ENCODE measurements at regions not wholly inside any gene's neighbourhood (a gene's known extent, or its start where the extent isn't known, plus 50 kb on each side); places are given as distances from the start of the nearest gene placed in this dataset.

DNA sequence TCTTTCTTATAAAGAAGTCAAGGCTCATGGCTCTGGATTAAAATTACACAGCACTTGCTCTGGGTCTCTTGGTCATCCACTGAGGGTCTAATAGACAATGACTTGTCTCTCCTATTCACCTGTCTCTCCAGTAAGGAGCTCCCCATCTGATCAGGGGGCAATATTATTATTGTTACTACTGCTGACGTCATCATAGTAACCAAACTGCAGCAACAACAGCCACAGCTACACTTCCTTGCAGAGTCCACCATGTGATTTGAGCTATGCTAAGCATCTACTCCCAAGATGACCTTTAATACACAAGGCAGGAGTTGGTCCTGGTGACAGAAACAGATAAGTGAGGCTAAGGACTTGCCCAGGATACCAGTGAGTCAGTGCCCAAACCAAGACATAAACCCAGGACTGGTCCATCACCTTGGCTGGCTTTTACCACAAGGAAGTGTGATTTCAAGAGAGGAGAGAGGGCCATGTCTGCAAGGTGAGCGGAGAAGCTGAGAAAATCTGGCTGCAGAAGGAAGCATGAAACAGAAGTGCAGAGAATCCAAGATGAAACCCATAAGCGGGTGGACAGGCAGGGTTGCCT lies 602.5 kb downstream of the PTPRU start:
- no peak for DNase-seq

DNA sequence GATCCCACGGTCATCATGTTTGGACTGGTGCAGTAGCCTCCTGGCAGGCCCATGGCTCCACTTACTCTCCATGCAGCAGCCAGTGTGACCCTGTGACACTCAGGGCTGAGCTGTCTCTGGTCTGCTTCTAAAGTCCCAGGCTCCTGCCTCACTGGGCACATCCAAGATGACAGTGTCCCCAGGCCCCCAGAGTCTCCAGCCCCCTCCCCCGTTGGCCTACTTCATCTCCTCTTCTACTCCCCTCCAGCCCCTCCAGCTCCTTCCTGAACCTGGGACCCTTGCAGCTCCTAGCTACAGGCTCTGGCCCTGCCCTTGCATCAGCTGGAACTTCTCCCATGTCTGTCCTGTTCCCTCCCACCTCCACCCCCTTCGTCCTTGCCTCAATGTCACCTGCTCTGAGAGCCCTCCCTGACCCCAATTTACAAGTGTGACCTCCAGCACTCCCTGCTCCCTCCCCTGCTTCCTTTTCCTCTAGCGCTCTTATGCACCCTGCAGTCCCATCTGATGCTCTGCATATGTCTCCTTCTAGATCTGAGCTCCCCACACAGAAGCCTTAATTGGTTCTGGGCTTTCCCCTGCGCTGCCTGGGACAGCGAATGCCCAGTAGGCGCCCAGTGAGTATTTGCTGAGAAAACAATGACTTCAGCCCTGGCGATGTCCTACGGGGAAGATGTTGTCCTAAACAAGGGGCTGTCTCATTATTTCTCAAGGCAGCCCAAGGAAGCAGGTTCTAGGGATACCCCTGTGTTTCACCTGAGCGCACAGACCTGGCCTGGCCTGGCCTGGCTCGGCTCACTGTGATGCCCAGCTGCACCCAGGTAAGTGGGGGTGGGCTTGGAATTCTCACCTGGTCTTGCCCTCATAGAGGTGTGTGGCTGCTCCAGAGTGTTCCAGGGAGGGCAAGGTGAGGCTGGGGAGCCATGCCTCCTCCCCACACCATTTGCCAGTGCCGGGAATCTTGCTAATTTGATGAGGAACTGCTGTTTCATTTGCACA lies 600.6 kb downstream of the PTPRU start:
- DNase-seq: no peak

DNA sequence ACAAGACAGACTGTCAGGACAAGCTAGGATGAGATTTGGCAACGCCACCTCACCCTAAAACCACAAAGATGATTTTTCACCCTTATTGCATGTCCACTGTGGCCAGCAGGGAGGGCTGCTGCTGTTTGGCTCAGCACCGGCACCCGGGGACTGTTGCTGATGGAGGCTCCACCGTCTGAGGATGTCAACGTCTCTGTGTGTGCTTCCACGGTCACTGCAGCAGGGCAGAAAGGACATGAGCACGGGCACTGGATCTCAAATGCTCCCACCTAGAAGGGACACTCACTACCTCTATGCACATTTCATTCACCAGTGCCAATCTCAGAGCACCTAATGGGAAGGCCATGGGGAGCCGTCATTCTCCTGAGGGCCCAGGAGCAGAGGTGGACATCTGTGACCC lies 599.6 kb downstream of the PTPRU start:
- DNase-seq: no peak

DNA sequence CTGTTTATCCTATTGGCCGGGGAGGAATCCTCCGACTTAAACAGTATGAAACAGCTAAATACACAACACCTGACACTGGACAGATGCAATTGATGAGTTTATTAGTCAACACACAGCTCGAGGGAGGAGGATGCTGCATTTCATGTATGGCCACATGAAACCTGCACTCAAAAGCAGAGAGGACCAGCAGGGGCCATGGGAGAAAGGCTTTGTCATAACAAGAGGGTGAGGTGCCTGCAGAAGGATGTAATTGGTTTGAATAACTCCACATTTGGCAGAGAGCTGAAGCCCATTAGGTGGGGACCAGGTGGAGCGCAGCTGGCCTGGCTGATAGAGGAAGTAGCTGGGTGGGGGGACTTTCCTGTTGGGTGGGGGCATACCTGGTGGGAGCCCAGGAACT lies 599.1 kb downstream of the PTPRU start:
- no peak for DNase-seq

DNA sequence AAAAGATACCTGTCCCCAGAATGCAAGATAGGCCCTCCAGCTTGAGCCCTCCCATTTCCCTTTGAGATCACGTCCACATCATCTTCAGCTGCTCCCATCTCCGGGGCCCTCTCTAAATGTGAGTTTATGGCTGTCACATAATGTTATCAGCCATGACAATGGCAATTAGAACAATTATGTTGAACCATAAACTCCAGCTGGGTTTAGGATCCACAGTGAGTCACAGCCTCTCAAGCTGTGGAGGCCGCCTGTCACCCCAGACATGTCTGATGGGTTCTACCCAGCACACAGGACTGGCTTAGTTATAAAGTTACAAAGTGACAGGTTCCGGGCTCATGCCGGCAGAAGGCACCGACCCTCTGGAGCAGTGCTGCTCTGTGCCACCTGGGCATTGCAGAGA lies 597.3 kb downstream of the PTPRU start:
- no peak for DNase-seq

DNA sequence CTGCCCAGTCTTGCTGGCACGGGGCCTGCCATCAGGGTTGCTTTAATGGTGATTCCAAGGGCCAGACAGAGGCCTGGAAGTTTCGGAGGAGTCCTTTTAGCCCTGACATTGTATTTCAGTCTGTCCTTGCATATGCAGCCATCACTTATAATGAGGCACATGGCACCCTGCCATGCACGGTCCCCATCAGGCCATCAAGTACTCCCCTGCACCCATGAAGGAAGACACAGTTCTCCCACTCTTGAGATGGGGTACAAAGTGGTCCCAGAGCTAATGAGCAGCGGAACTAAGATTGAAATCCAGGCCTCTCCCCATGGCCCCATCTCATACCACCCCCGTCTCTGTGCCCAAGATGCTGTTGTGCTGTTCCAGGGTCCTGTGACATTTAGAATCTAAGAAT lies 596.6 kb downstream of the PTPRU start:
- DNase-seq: no peak

DNA sequence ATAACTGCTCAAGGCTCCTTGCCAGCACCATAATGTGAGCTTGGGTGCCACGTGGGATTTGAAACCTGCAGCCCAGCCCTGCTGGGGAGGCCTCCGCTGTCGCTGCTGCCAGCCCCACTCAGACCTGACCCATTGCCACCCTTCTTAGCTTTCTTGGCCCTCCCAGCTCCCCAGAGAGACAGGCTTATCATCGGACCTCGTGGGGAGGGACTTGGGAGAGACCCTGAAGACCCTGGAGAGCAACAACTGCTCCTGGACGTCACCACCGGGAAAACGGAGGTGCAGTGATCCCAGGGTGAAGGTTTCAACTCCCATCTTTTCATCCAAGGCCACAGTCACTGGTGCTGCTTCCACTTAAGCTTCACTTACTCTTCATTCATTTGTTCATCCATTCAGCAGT lies 596.1 kb downstream of the PTPRU start:
- no peak for DNase-seq

DNA sequence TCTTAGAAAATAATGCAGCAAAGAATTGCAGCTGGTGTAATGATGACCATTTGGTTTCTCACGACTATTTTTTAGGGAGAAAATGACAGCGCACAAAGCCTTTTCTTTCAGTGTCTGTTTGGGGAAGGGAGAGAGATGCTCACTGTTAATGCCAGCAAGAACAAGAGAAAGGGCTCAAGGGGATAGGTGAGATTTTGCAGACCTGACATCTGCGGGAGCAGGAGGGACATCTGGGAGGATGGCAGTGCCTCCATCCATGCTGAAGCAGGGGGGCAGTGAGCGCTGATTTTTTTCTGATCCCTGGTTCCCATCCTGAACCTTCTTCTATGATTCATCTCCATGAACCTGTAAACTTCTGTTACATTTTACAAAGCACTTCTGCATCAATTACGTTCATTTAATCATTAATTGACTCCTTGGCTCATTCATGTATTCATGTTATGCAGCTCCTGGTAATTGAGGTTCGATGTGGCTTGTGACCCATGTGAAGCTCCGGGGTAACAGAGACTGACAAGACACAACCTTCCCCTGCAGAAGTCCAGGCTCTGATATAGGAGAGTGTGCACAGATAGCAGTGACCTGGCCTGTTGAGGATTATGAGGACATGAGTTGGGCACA lies 595.3 kb downstream of the PTPRU start:
- no peak for DNase-seq

DNA sequence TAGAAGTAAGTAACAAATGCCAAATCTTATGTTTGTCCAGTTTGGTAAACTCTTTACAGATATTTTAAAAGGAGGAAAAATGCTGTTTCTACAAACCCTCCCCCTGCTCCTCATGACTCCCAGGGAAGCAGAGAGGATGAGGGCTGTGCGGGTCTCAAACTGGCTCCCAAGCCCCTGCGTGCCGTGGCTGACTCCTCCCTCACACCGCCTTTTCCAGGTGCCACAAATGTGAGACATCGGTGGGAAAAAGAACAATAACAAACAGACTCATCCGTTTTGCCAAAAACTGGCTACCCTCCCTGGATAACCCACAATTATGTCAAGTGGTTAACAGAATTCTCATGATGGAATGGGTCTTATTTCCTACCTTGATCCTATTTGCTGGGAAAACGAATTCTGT lies 594.6 kb downstream of the PTPRU start:
- no peak for DNase-seq

DNA sequence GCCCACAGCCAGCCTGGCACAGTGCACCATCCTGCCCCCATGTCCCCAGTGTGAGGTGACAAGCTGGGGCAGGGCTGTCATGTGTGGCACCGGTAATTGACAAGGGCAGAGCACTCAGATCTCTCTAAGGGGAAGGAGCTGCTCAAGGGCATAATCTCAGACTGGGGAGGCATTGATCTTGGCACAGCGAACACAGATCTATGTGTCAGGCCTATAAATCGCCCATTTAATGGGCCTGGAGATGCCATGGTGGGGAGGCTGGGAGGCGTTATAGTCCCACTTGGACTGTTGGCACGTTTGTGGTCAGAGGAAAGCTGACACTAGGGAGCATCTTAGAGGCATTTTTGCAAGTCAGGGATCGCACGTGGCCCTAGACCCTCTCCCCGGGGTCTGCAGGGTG lies 594.1 kb downstream of the PTPRU start:
- no peak for DNase-seq

DNA sequence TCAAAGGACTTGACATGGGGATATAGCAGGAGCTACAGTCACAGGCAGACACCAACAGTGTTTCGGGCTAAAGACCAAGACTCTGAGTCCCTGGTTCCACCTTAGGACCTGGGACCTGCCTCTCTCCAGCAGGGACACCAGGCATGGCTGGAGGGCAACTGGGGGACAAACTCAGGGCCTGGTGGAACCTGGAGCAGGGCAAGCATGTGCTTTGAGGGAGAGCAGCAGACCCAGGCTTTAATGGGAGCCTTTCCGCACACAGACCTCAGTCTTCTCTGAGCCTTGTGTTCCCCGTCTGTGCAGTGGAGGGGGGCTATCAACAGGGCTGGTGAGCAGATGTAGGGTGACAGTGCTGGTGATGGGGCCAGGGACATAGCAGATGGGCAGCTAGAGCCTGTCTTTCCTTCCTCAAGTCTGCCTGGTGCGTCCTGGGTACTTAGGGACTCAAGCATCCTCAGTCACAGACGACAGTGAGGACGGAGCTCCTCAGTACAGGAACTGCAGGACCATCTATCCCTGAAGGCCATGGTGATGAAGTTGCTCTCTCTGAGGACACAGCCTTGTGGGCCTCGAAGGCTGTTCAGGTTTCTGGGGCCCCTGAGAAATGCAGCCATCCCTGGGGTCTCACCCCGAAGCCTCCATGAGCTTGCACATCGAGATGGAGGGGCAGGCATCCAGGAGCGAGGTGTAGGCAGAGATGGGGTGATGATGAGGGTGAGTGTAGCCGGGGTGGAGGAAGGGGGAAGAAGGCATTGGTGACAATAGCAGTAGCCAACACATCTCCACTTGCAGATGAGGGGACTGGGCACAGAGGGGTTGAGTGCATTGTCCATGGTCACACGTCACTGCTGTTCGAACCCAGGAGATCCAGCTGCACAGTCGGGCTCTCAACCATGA lies 593.4 kb downstream of the PTPRU start:
- no peak for DNase-seq

DNA sequence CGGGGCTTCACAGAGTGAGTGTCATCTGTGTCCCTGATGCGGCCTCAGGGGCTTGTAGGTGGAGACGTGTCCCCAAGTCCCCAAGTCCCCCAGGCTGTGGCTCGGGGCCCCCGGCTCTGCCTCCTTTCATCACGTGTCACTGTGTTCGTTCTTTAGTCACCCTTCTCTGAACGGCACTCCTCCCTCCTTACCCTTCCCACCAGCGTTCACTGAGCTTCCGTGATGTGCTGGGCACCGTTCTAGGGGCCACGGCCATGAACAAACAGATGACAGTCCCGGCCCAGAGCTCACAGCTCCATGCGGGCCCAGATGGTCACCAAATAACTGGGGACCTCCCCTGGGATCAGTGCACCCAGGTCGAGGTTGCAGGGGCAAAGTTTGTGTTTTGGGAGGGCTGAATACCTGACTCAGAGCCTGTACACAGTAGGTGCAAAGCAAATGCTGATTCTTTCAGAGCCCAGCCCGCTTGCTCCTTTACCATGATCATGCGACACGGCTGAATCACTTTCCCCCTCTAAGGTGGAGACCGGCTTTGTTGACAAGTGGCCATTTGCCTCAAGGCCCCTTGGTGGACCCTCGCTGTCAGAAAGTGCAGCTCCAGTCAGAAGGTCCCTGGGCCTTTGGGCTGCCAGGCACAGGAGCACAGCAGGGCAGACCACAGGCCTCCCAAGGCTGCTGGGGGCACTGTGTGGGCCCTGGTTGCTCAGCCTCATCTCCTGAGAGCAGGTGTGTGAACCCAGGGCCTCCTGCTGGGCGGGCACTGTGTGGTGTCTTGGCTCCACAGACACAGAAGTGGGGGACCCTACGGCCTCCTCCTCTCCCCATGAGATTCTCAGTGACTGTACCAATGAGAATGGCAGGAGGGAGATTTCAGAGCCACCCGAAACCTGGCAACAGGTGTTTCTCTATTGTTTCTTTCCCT lies 592.5 kb downstream of the PTPRU start:
- no peak for DNase-seq

DNA sequence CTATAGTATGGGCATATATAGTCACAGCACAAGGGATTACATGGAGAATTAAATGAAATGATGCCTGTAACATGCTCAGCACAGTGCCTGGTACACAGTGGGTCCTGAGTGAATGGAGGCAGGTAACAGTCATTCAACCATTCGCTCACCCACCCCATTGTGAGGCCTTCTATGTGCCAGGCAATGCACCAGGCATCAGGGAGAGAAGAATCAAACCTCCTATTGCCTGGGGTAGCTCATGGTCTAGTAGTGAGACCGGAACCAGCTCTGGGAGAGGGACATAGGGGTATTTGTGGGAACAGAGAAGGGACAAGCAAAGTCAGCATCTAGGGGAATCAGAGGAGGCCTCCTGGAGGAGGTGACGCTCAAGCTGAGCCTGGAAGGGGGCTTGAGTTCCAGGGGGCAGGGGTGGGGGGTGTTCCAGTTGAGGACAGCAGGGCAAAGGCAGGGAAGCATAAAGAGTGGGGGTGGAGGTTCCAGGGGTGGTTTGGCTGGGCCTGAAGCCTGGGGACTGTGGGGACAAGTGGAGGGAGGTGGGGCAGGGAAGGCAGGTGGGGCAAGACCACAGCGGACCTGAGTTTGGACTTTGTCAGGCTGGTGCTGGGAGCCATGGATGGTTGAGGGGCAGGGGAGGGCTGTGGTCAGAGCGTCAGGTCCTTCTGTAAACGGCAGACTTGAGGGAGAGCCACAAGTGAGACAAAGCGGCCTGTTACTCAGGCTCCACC lies 591.6 kb downstream of the PTPRU start:
- DNase-seq: no peak

DNA sequence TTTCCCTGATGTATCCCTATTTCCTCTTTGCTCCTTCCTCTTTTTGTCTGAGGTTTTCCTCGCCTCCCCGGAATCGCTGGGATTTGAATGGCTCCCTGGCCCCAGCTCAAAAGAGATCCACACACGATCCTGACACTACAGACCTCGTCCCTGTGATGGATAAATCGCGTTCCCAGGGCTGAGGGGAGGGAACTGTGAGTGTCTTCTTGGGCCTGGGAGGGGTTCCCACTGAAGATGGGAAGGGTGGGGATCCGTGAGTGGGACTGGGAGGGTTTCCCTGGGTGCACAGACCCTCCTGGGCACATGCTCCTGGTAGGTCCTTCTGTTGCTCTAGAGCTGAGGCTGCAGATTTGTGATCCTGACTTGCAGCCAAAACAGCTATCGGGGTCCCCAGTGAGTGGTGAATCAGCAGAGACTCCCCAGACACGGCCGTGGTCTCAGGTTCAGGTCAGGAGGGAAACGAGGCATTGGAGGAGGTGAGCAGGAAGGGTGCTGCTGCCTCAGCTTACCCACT lies 591.0 kb downstream of the PTPRU start:
- DNase-seq: no peak

DNA sequence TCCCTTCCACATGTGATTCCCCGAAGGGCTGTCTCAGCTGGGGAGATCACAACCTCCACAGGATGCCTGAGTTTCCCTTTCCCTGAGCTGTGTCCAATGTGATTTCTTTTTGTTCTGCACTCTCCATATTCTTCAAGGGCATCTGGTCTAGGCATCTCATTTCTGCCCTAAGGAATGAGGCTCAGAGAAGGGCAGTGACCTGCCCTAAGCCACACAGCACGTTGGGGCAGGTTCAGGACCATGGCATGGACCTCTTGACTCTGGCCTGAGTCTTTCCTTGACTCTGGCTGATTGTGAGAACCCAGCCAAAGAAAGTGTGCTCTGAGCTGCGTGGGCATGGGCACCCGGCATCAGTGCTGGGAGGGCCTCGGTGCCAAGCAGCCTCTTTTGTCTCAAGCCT lies 590.3 kb downstream of the PTPRU start:
- DNase-seq: no peak

DNA sequence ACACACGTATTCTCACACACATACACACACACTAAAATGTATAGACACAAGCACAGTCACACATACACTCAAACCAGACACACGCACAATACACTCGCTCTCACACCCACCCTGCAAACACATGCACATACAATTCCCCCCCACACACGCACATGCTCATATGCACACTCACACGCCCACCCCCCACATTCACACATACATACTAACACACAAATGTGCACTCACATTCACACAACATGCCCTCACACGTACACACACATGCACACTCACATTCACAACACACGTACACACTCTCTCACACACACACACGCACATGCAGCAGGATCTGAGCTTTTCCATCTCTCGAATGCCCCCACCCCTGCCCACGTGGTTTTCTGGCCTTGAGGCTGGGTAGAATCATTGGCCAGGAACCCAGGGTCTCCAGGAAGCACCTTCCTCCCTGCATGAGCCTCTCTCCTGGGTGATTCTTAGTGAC lies 589.7 kb downstream of the PTPRU start:
- no peak for DNase-seq

DNA sequence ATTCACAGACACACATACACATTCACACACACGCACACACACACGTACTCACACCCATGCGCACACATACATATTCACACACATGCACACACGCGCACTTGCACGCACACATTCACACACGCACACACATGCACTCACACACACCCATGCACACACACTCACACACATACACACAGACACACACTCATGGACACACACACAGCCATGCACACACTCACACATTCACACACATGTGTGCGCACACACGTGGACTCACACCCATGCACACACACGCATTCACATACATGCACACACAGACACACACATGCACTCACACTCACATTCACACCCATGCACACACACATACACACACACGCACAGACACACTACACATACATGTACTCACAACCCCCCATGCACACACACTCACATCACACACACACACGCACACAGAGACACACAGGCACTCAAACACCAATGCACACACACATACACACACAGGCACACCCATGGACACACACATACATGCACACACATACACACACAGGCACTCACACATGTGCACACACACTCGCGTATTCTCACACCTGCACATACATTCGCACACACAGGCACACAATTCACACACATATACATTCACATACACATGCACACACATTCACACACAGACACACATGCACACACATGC lies 589.1 kb downstream of the PTPRU start:
- DNase-seq: no peak

DNA sequence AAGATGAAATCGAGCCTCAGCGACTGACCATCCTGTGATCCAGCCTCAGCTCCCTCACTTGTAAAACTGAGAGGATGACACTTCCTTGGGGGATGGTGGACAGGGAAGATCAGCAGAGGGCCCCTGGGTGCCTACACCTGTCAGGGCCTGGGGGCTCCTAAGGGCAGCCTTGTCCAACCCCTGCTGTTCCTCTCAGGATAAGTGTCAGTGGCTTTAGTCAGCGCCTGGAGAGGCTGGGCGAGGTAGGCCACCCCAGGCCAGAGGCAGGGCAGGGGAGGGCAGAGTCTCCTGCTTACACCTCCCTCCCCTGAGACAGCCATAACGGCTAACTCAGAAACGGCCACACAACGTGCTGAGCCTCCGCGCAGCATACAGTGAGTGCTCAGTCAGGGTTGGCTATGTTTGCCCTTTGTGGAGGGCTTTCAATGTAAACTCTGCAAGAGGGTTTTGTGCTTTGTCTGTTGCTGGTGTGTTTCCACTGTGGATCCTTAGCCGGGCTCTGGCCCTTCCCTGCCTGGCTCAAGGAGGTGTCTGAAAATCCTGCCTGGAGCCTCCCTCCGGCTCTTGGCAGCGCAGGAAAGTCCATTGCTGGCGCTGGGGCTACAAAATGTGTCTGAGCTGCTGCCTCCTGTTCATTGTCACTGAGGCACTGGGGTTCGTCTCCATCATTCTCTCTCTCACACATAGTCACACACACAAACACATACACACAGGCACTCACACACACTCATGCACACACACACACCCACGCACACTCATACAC lies 588.4 kb downstream of the PTPRU start:
- no peak for DNase-seq

DNA sequence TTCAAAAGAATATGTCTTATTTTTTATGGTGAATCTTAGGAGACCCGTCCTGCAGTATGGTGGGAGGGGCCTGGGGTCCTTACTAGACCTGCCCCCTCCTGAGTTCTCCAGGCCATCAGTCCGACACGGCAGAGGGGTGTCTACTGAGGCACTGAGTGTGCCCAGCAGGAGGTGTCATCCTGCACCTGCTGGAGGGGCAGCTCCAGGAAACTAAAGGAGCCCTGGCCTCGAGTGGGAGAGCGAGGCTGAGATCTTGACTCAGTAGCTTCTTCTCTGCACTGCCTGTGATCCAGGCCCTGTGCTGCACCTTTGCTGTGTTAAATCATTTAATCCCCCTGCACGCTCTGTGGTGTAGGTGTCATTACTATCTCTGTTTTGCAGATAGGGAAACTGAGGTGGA lies 587.7 kb downstream of the PTPRU start:
- DNase-seq: no peak
